ENCODE measurements at regions not wholly inside any gene's neighbourhood (a gene's known extent, or its start where the extent isn't known, plus 50 kb on each side); places are given as distances from the start of the nearest gene placed in this dataset.

- TF ChIP-seq CHD7 (IDR thresholded peaks at IDR 0.05; ENCODE audit: insufficient replicate concordance, low read length) (no peak), CBX5 (IDR thresholded peaks at IDR 0.05; ENCODE audit: low read depth, low read length) (no peak), SIRT6 (IDR thresholded peaks at IDR 0.05; ENCODE audit: low read length) (no peak), EP300 (IDR thresholded peaks at IDR 0.05; ENCODE audit: borderline replicate concordance in 1 of 2, low read depth in 2 of 2, low read length in 2 of 2) (no peak), JUN (IDR thresholded peaks at IDR 0.05; ENCODE audit: low read depth, low read length) (no peak), RNF2 (IDR thresholded peaks at IDR 0.05; ENCODE audit: borderline replicate concordance, low read depth, low read length, missing control alignments, poor library complexity, severe bottlenecking) (no peak)
These were observed 535.4 kb downstream of the EPM2A start (continued) for GRCh38 chr6:145199961-145200360.

Measured in H1 (cell line).